T-helper 17 cell (primary cell): ENCODE measurements at regions not wholly inside any gene's neighbourhood (a gene's known extent, or its start where the extent isn't known, plus 50 kb on each side); places are given as distances from the start of the nearest gene placed in this dataset.

Source experiments
- ATAC-seq: fragments of 150-1000 bp; cut with Tn5 transposase; 2 replicates; pipeline ENCODE4 v1.10.0; 2021; ENCODE audit warnings: mild to moderate bottlenecking, moderate library complexity
- DNase-seq, 3 donors: peaks; one replicate each; pipeline versions ENCODE4 v3.0.0 to v3.0.0-alpha.2; 2020 to 2021
- H3K9me3 ChIP-seq: one replicate; pipeline ENCODE4 v1.7.0; 2013; ENCODE audit warnings: low read length, mild to moderate bottlenecking; ENCODE audit not compliant: control insufficient read depth, poor library complexity, severe bottlenecking
- H3K27ac Mint-ChIP-seq: one replicate; pipeline ENCODE4 v1.8.0; 2022; ENCODE audit warnings: mild to moderate bottlenecking, moderate library complexity, mixed read lengths
- H3K27me3 Mint-ChIP-seq: one replicate; pipeline ENCODE4 v1.8.0; 2022; ENCODE audit warnings: mixed read lengths
- H3K36me3 Mint-ChIP-seq: one replicate; pipeline ENCODE4 v1.8.0; 2022; ENCODE audit warnings: low read depth, mixed read lengths
- H3K4me1 Mint-ChIP-seq: one replicate; pipeline ENCODE4 v1.8.0; 2022; ENCODE audit warnings: mild to moderate bottlenecking, mixed read lengths
- H3K4me3 Mint-ChIP-seq: one replicate; pipeline ENCODE4 v1.8.0; 2022; ENCODE audit warnings: mild to moderate bottlenecking, moderate library complexity, mixed read lengths

DNA sequence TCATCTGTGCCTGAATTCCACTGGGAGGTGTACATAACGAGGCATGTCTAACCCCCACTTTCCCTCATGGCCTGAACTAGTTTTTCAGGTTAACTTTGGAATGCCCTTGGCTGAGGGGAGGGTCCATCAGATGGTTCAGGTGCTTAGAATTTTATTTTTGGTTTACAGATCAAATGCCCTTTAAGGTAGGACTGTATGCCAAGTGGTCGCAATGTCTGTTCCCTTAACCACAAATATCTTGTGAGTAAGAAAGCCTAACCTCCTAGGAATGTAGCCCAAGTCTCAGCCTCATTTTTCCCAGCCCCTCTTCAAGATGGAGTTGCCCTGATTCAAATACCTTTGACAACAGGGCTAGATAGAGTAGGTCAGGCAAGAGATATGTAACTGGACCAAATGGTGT is 78.4 kb downstream of the RNASET2 start:
- peaks cover 3% of the 10 kb centered on the region for H3K9me3 ChIP-seq
- Mint-ChIP-seq H3K36me3 (peaks cover 8% of the 10 kb centered on the region), H3K4me3 (no peak overlapping the region), H3K4me1 (peaks cover 5% of the 10 kb centered on the region), H3K27ac (no peak overlapping the region), H3K27me3 (no peaks in the 10 kb centered on the region)
- DNase-seq (no peak), ATAC-seq (no peak)

DNA sequence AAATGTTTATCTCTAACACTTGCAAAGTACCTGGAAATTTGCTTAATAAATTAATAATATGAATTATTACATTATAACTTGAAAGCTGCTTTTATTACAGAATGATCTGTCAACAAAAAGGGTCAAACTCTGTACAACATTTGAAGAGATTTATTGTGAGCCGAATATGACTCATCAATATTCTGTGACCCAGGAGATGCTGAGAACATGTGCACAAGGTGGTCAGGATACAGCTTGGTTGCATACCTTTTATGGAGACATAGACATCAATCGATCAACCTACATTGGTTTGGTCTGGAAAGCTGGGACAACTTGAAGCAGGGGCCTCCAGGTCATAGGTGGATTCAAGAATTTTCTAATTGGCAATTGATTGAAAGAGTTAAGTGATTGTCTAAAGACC is 79.0 kb downstream of the RNASET2 start:
- H3K9me3 ChIP-seq = peaks cover 3% of the 10 kb centered on the region
- no peak for ATAC-seq

DNA sequence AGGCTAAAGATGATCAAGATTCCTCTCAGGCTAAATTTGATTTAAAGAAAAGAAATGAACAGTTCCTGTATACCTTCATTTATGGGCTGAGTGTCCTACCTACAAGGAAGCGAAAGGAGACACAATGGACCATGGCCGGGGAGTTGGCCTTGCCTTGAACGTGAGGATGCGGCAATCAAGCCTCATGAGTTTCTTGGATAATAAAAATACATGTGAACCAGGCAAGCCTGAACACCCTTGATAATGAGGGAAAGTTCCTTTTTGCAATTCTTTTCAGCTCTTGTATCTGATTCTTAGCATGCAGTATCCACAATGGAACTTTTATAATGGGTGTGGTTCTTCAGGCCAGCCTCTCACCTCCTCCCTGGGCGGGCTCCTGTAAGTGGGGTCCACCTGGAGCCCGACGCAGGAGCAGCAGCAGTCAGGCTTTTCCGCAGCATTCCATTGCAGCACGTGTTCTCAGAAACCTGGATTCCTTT is 83.8 kb downstream of the RNASET2 start:
- no peak for ATAC-seq
- peaks cover 5% of the 10 kb centered on the region for H3K36me3 Mint-ChIP-seq
- H3K27ac Mint-ChIP-seq = no peak overlapping the region
- H3K4me3 Mint-ChIP-seq = no peak overlapping the region
- H3K9me3 ChIP-seq = no peaks in the 10 kb centered on the region
- H3K4me1 Mint-ChIP-seq = no peaks in the 10 kb centered on the region
- no peak for DNase-seq
- H3K27me3 Mint-ChIP-seq = no peaks in the 10 kb centered on the region

More for the DNA sequence above, 79.0 kb downstream of the RNASET2 start:
- Mint-ChIP-seq H3K36me3 (peaks cover 8% of the 10 kb centered on the region), H3K27ac (no peak overlapping the region), H3K4me3 (no peak overlapping the region), H3K4me1 (peaks cover 5% of the 10 kb centered on the region), H3K27me3 (no peaks in the 10 kb centered on the region)
- no peak for DNase-seq

DNA sequence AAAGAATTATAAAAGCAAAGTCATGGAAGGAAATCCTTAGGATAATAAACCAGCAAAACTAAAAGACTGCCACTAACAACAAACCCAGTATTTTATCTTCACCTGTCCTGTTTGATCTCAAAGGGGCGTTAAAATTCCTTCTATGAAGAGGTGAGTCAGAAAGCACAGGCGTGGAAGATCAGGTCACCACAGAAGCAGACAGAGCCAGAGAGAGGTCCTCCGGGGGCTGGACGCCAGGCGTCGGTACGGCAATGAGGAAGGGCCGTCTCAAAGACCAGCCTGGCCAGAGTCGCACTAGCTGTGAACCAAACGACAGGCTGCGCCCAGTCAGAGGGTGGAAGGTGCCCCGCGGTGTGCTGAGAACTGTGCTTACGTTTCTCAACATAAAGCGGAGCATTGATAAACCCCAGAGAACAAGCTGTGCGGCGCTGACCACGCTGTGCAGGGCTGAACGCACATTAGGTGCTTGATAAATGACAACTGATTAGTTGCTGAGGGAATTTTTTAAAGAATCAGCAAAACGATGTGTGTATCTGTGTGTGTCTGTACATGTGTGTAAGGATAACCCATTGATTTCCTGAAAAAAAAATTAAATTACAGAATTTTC is 85.6 kb downstream of the RNASET2 start:
- Mint-ChIP-seq H3K36me3 (no peaks in the 10 kb centered on the region), H3K27ac (no peak overlapping the region), H3K4me3 (no peak overlapping the region), H3K27me3 (no peaks in the 10 kb centered on the region), H3K4me1 (no peaks in the 10 kb centered on the region)
- H3K9me3 ChIP-seq = no peaks in the 10 kb centered on the region
- DNase-seq = no peak
- ATAC-seq = no peak

DNA sequence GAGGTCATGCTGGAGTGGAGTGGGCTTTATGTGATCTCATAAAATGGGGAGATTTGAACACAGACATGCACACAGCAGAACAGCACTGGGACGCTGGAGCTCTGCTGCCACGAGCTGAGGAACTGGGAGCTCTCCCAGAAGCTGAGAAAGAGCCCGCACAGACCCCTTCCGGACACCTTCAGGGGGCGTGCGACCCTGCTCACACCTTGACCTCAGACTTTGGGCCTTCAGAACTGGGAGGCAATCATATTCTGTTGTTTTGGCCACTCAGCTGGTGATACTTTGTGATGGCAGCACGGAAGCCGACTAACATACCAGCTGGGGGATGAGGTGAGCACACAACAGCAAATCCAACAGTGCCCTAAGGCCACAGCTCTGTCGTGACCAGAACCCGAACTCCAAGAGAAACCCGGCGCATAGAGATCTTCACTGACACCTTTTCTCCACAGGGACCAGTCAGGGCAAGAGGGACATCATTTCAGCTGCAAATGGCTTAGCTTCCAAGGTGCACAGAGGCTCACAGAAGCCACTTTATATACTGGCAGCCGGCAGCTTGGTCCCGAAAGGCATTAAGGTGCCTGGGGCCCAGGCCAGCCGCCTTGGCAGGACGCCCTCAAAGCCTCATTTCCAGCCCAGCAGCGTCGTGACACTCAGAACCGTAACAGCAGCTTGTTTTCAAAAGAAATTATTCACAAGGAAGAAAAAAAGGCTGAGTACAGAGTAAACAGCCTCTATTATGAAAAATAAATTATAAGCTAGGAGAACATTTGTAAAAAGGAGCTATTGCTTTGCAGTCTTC is 89.3 kb downstream of the RNASET2 start:
- Mint-ChIP-seq H3K36me3 (no peaks in the 10 kb centered on the region), H3K4me3 (no peak overlapping the region), H3K4me1 (peaks cover 3% of the 10 kb centered on the region), H3K27me3 (no peaks in the 10 kb centered on the region), H3K27ac (no peak overlapping the region)
- no peak for ATAC-seq
- no peak for DNase-seq
- no peaks in the 10 kb centered on the region for H3K9me3 ChIP-seq

DNA sequence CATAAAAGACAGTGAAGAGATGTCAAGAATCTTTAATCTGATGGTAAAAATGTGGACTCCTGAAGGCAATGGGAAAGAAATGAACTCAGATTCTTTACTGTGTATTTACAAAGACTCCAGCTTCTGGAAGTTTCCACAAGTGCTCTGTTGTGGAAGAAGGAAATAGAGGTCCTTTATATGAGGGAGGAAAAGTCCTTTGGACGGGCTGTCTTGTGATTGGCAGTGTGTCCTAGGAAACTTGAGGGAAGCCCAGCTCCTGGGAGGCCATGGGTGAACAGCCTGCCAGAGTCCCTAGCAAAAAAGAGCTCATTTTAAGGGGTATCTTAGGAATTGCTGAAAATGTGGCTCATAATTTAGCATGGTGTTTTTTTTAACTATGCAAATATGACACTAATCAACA is 92.0 kb downstream of the RNASET2 start:
- Mint-ChIP-seq H3K27me3 (no peaks in the 10 kb centered on the region), H3K4me1 (peaks cover 17% of the 10 kb centered on the region), H3K4me3 (peak overlapping the region; percentile 39), H3K27ac (no peak overlapping the region), H3K36me3 (no peaks in the 10 kb centered on the region)
- DNase-seq = no peak
- no peaks in the 10 kb centered on the region for H3K9me3 ChIP-seq
- ATAC-seq = no peak

DNA sequence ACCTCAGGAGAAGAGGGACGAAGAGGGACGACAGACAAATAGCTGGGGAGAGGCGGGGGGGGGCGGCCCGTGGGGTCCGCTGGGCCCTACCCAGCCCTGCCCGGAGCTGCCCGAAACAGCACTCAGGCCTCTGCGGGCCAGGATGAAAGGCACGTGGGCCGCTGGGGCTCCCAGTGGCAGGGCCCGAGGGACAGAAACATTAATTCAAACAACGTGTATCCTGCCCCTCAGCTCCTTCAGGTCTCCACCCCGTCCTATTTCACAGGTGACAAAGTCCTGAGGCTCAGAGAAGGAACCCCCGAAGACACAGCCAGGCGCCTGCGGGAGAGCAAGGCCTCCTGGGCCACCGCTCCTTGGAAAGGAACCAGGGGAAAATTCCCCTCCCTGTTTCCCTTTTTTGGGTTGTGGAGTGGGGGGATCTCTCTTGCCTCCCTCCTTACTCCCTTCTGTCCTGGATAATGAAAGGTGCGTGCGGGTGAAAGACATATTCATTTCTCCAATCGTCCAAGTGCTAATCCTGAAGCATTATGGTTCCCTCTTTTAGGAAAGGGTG is 93.3 kb downstream of the RNASET2 start:
- no peak for DNase-seq
- no peaks in the 10 kb centered on the region for H3K27me3 Mint-ChIP-seq
- H3K4me1 Mint-ChIP-seq = peaks cover 18% of the 10 kb centered on the region
- no peak for ATAC-seq
- no peak overlapping the region for H3K27ac Mint-ChIP-seq
- no peaks in the 10 kb centered on the region for H3K36me3 Mint-ChIP-seq
- no peaks in the 10 kb centered on the region for H3K9me3 ChIP-seq
- H3K4me3 Mint-ChIP-seq = peak overlapping the region; percentile 97

DNA sequence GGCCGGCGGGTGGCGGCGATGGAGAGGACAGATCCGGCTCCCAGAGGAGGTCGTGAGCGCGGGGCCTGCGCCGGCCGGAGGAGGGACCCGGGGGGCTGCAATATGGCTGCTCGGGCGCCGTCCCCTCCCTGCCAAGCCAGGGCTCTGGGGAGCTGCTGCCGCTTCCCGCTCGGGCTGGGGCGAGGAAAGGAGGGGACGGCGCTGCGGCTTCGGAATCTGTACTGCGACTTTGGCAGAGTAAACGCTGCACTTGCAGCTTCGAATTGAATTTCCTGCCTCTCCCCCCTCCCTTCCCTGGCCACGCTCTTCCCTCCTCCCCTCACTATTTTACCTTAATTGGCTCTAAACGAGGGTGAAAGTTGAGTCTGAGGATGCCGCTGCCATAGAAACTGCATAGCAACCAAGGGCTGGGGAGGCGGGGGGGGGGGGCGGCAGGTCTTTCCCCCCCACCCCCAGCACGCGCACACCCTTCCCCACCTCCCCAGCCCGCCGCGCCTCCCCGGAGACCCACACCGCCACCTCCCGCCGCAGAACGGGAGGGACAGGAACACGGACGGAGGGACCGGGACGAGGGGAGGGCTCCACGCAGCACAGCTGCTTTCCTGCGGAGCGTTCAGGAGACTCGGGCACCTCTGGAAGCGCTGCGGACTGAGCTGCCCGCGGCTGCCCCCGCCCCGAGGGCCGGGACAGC is 93.9 kb downstream of the RNASET2 start:
- Mint-ChIP-seq H3K27me3 (no peaks in the 10 kb centered on the region), H3K4me1 (peaks cover 24% of the 10 kb centered on the region), H3K36me3 (peaks cover 3% of the 10 kb centered on the region), H3K4me3 (peak overlapping the region; percentile 97), H3K27ac (peak overlapping the region; percentile 76)
- no peaks in the 10 kb centered on the region for H3K9me3 ChIP-seq
- peak; percentile 87 for ATAC-seq
- peak; percentile 20 to 32 (median 21) for DNase-seq

DNA sequence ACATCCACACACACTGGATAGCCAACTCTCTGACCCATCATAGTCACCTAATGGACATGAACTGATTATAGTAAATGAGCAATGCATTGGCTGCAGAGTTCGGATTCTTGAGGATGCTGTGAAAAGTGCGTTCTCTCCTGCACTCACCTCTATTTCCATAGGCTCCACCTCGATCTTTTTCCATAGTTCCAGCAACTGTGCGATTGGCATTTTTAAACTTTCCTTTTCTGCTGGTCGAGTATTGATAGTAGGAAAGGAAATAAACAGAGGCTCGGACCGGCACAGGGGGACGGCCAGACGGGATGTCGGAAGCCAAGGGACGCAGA is 94.4 kb downstream of the RNASET2 start:
- peaks cover 5% of the 10 kb centered on the region for H3K36me3 Mint-ChIP-seq
- DNase-seq (no peak), ATAC-seq (no peak)
- H3K4me3 Mint-ChIP-seq = peak overlapping the region; percentile 97
- H3K4me1 Mint-ChIP-seq = peaks cover 24% of the 10 kb centered on the region
- H3K27me3 Mint-ChIP-seq = no peaks in the 10 kb centered on the region
- H3K9me3 ChIP-seq = no peaks in the 10 kb centered on the region
- H3K27ac Mint-ChIP-seq = peak overlapping the region; percentile 76

DNA sequence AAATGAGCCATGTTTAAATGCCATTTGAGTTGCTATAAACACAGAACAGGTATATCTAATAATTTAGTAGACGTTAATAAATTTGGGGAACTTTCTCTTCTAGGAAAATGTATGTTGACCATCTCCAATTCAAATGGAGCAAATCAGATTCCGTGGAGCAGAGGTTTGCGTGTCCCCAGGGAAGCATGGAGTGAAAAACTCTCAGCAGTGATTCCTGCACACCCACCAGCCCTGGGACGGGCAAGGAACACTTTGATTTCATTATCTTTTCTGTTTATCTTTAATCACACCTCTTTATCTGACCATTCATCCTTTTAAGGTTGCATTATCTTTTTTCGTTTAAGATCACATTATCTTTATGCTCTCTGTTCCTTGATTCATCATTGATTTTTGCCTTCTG is 95.0 kb downstream of the RNASET2 start:
- Mint-ChIP-seq H3K36me3 (peaks cover 5% of the 10 kb centered on the region), H3K27me3 (no peaks in the 10 kb centered on the region), H3K4me3 (peak overlapping the region; percentile 97), H3K4me1 (peaks cover 24% of the 10 kb centered on the region), H3K27ac (no peak overlapping the region)
- ATAC-seq (no peak), DNase-seq (no peak)
- H3K9me3 ChIP-seq = no peaks in the 10 kb centered on the region

DNA sequence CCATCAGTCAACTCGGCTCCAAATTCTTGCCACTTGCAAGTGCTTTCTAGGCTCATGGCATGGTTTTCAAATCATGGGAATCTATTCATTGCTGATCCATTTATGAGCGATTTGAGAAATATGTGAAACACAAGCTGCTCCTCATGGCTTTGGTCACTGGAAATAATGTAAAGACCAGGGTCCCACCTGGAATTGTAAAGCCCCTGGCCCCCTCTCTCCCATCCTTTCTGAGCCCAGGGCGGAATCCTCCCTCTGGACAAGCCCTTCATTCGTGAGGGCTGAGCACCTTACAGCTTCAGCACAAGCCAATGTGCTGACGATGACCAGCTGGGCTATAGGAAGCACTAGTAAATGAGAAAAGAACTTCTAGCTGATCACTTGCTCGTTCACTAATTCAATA is 96.0 kb downstream of the RNASET2 start:
- ATAC-seq (no peak), DNase-seq (no peak)
- no peaks in the 10 kb centered on the region for H3K9me3 ChIP-seq
- no peaks in the 10 kb centered on the region for H3K27me3 Mint-ChIP-seq
- H3K4me1 Mint-ChIP-seq = peaks cover 24% of the 10 kb centered on the region
- peaks cover 5% of the 10 kb centered on the region for H3K36me3 Mint-ChIP-seq
- no peak overlapping the region for H3K4me3 Mint-ChIP-seq
- peak overlapping the region; percentile 61 for H3K27ac Mint-ChIP-seq

DNA sequence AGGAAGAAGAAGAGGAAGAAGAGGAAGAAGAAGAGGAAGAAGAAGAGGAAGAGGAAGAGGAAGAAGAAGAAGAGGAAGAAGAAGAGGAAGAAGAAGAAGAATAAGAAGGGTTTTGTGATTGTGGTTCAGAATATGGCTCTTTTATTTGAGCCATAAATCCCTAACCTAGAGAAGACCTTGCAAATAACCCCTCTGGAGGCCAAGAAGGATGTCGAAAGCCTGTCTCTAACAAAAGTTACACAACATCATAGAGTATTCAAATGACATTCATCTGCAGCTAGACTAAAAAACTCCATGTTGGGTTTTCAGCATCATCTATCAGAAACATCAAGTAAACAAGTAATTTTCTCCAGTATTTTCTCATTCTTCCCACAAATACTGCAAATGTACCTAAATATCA is 100.9 kb downstream of the RNASET2 start:
- Mint-ChIP-seq H3K4me1 (peaks cover 12% of the 10 kb centered on the region), H3K4me3 (no peak overlapping the region), H3K36me3 (peaks cover 5% of the 10 kb centered on the region), H3K27ac (no peak overlapping the region), H3K27me3 (no peaks in the 10 kb centered on the region)
- ATAC-seq = no peak
- no peaks in the 10 kb centered on the region for H3K9me3 ChIP-seq
- DNase-seq = no peak
